Adipocyte (in vitro differentiated cells): ENCODE measurements at regions not wholly inside any gene's neighbourhood (a gene's known extent, or its start where the extent isn't known, plus 50 kb on each side); places are given as distances from the start of the nearest gene placed in this dataset.
"Not testable (repeated sequence)": the region's sequence is repeated elsewhere in the genome, so short reads cannot be mapped to it uniquely, and the experiment has no call there.

ENCODE experiments used
- DNase-seq: peaks from one replicate; pipeline ENCODE4 v3.0.0-alpha.2; 2015; ENCODE audit warnings: low read depth
- H3K27me3 ChIP-seq: replicated peaks from 2 replicates; pipeline ENCODE4 v1.7.0; 2013; ENCODE audit warnings: mild to moderate bottlenecking, low read length, moderate library complexity; ENCODE audit not compliant: control insufficient read depth, insufficient read depth
- H3K36me3 ChIP-seq: 2 replicates; pipeline ENCODE4 v1.7.0; 2013; ENCODE audit warnings: low read length, mild to moderate bottlenecking, moderate library complexity; ENCODE audit not compliant: control insufficient read depth, insufficient read depth, severe bottlenecking
- H3K4me1 ChIP-seq: 2 replicates; pipeline ENCODE4 v1.7.0; 2013; ENCODE audit warnings: mild to moderate bottlenecking, low read length, moderate library complexity; ENCODE audit not compliant: control insufficient read depth, insufficient read depth
- H3K4me3 ChIP-seq: 2 replicates; pipeline ENCODE4 v1.7.0; 2013; ENCODE audit warnings: mild to moderate bottlenecking, low read length, moderate library complexity
- H3K9ac ChIP-seq: 2 replicates; pipeline ENCODE4 v1.7.0; 2013; ENCODE audit warnings: mild to moderate bottlenecking, low read length, moderate library complexity
- H3K9me3 ChIP-seq: 2 replicates; pipeline ENCODE4 v1.7.0; 2013; ENCODE audit warnings: mild to moderate bottlenecking, low read length, moderate library complexity; ENCODE audit not compliant: control insufficient read depth

GRCh38 chr20:29874476-29875202 lies 1382.8 kb upstream of the DEFB115 start:
- Histone ChIP-seq H3K4me3 (no peak overlapping the region), H3K27me3 (no peaks in the 10 kb centered on the region), H3K9ac (no peak overlapping the region), H3K9me3 (peaks cover 12% of the 10 kb centered on the region), H3K36me3 (no peaks in the 10 kb centered on the region), H3K4me1 (no peaks in the 10 kb centered on the region)
- DNase-seq: no peak

GRCh38 chr20:29875321-29876083 lies 1382.0 kb upstream of the DEFB115 start:
- peaks cover 12% of the 10 kb centered on the region for H3K9me3 ChIP-seq
- H3K36me3 ChIP-seq, H3K9ac ChIP-seq, H3K27me3 ChIP-seq, DNase-seq, H3K4me1 ChIP-seq, H3K4me3 ChIP-seq: not testable (repeated sequence)

- H3K4me3 ChIP-seq, H3K27me3 ChIP-seq, H3K9ac ChIP-seq, H3K36me3 ChIP-seq, DNase-seq, H3K4me1 ChIP-seq: not testable (repeated sequence)
- H3K9me3 ChIP-seq: peaks cover 12% of the 10 kb centered on the region
Observed at GRCh38 chr20:29876084-29876910, 1381.2 kb upstream of the DEFB115 start.

GRCh38 chr20:29876911-29877285 lies 1380.6 kb upstream of the DEFB115 start:
- DNase-seq: no peak
- H3K9me3 ChIP-seq: peaks cover 12% of the 10 kb centered on the region
- H3K4me1 ChIP-seq: no peaks in the 10 kb centered on the region
- no peaks in the 10 kb centered on the region for H3K36me3 ChIP-seq
- H3K9ac ChIP-seq: no peak overlapping the region
- no peak overlapping the region for H3K4me3 ChIP-seq
- H3K27me3 ChIP-seq: no peaks in the 10 kb centered on the region

- H3K4me1 ChIP-seq, DNase-seq, H3K36me3 ChIP-seq, H3K4me3 ChIP-seq, H3K9ac ChIP-seq, H3K27me3 ChIP-seq: not testable (repeated sequence)
- peaks cover 12% of the 10 kb centered on the region for H3K9me3 ChIP-seq
Observed at GRCh38 chr20:29877411-29878280, 1379.8 kb upstream of the DEFB115 start.

GRCh38 chr20:29878281-29878741 lies 1379.2 kb upstream of the DEFB115 start:
- H3K9ac ChIP-seq: no peak overlapping the region
- H3K4me3 ChIP-seq: no peak overlapping the region
- H3K27me3 ChIP-seq: no peaks in the 10 kb centered on the region
- no peak for DNase-seq
- peaks cover 12% of the 10 kb centered on the region for H3K9me3 ChIP-seq
- H3K4me1 ChIP-seq: no peaks in the 10 kb centered on the region
- H3K36me3 ChIP-seq: no peaks in the 10 kb centered on the region

GRCh38 chr20:29878777-29879442 lies 1378.6 kb upstream of the DEFB115 start:
- H3K4me1 ChIP-seq: no peaks in the 10 kb centered on the region
- no peak overlapping the region for H3K9ac ChIP-seq
- peaks cover 12% of the 10 kb centered on the region for H3K9me3 ChIP-seq
- H3K27me3 ChIP-seq: no peaks in the 10 kb centered on the region
- DNase-seq: no peak
- no peak overlapping the region for H3K4me3 ChIP-seq
- H3K36me3 ChIP-seq: no peaks in the 10 kb centered on the region

- H3K4me1 ChIP-seq: not testable (repeated sequence)
Observed at GRCh38 chr20:29881107-29881506, 1376.4 kb upstream of the DEFB115 start.

GRCh38 chr20:29883514-29884219 lies 1373.8 kb upstream of the DEFB115 start:
- H3K9me3 ChIP-seq: peaks cover 12% of the 10 kb centered on the region
- not testable (repeated sequence) for DNase-seq

More at GRCh38 chr20:29881107-29881506, 1376.4 kb upstream of the DEFB115 start:
- H3K4me3 ChIP-seq, H3K27me3 ChIP-seq, H3K36me3 ChIP-seq, H3K9ac ChIP-seq, DNase-seq: not testable (repeated sequence)
- peaks cover 17% of the 10 kb centered on the region for H3K9me3 ChIP-seq

GRCh38 chr20:29884322-29884721 lies 1373.1 kb upstream of the DEFB115 start:
- H3K27me3 ChIP-seq, H3K4me3 ChIP-seq, H3K36me3 ChIP-seq, DNase-seq, H3K9me3 ChIP-seq, H3K9ac ChIP-seq, H3K4me1 ChIP-seq: not testable (repeated sequence)

More at GRCh38 chr20:29883514-29884219, 1373.8 kb upstream of the DEFB115 start:
- not testable (repeated sequence) for H3K4me1 ChIP-seq, H3K36me3 ChIP-seq, H3K9ac ChIP-seq, H3K27me3 ChIP-seq, H3K4me3 ChIP-seq
